HepG2 (cell line): ENCODE measurements at regions not wholly inside any gene's neighbourhood (a gene's known extent, or its start where the extent isn't known, plus 50 kb on each side); places are given as distances from the start of the nearest gene placed in this dataset.

ENCODE experiments used
- ATAC-seq: fragments of 200-7000 bp; cut with Tn5 transposase; 3 replicates; pipeline ENCODE4 v1.9.1; 2020; ENCODE audit warnings: mild to moderate bottlenecking, moderate library complexity
- BruUV-seq: library from RNA; stranded (reverse); fragments of 400-500 nt; replicated peaks from 2 replicates; lab custom pipeline; 2021; lab: Mats Ljungman, UMichigan
- CTCF ChIA-PET: fragments of 300-600 bp; formaldehyde crosslinking; extraction: SDS; loops from one replicate; lab custom pipeline; 2021; ENCODE audit warnings: low total read pairs, inconsistent platforms, low intra/inter-chr PET ratio; lab: Yijun Ruan, JAX
- POLR2A ChIA-PET: fragments of 350-600 bp; sonication (Branson Sonifier 250); formaldehyde crosslinking; loops from one replicate; lab custom pipeline; 2020; ENCODE audit warnings: antibody characterized with exemption, inconsistent platforms; lab: Yijun Ruan, JAX
- DNase-seq: peaks from one replicate; pipeline ENCODE4 v3.0.0-alpha.2; 2015; ENCODE audit warnings: low spot score
- FAIRE-seq: peaks from 3 replicates; lab custom pipeline; 2011; peaks lifted over from hg19 to GRCh38; lab: Jason Lieb, UNC
- H2AFZ ChIP-seq: one replicate; pipeline ENCODE4 v1.6.1; 2011; ENCODE audit warnings: low read length, inconsistent platforms
- H3K27ac ChIP-seq: fragments of 300-600 bp; 3 replicates; pipeline ENCODE4 v1.8.0; 2011; ENCODE audit warnings: mixed run types, mild to moderate bottlenecking, mixed read lengths, low read length, inconsistent platforms; ENCODE audit not compliant: insufficient read depth; ENCODE audit errors: extremely low read length
- H3K27me3 ChIP-seq, 2 experiments: fragments of 200-600 bp in 1 of 2; 2 replicates in 1 of 2; 3 replicates in 1 of 2; pipeline versions ENCODE4 v1.6.0 to v1.8.0; 2011; ENCODE audit warnings: low read length in 2 of 2, mild to moderate bottlenecking in 2 of 2, moderate library complexity in 2 of 2, inconsistent platforms in 1 of 2; ENCODE audit not compliant: insufficient read depth in 2 of 2, control insufficient read depth in 1 of 2
- H3K36me3 ChIP-seq, 2 experiments: fragments of 200-600 bp in 1 of 2; replicated peaks in 1 of 2; 2 replicates in 1 of 2; 3 replicates in 1 of 2; pipeline versions ENCODE4 v1.5.1 to v1.8.0; 2011; ENCODE audit warnings: low read length in 2 of 2, inconsistent platforms in 1 of 2; ENCODE audit not compliant: insufficient read depth in 2 of 2, control insufficient read depth in 1 of 2
- H3K4me1 ChIP-seq: 2 replicates; pipeline ENCODE4 v1.5.1; 2012; ENCODE audit warnings: low read length, inconsistent platforms; ENCODE audit not compliant: insufficient read depth
- H3K4me2 ChIP-seq: 2 replicates; pipeline ENCODE4 v1.6.0; 2011; ENCODE audit warnings: low read depth, low read length, inconsistent platforms
- H3K4me3 ChIP-seq, 3 experiments: fragments of 200-600 bp in 1 of 3; sonication (generic), shearing (Covaris generic) in 1 of 3; replicated peaks in 1 of 3; 2 replicates each; pipeline ENCODE4 v1.5.1; 2011 to 2016; ENCODE audit warnings: low read length in 3 of 3, inconsistent platforms in 2 of 3, low read depth in 2 of 3, mild to moderate bottlenecking in 2 of 3, control low read depth in 1 of 3, mixed read lengths in 1 of 3; ENCODE audit not compliant: insufficient read depth in 1 of 3
- H3K79me2 ChIP-seq: one replicate; pipeline ENCODE4 v1.6.1; 2011; ENCODE audit warnings: low read length, inconsistent platforms; ENCODE audit not compliant: insufficient read depth
- H3K9ac ChIP-seq: 2 replicates; pipeline ENCODE4 v1.6.0; 2011; ENCODE audit warnings: mild to moderate bottlenecking, low read depth, low read length, inconsistent platforms; ENCODE audit not compliant: insufficient read depth
- H3K9me3 ChIP-seq: 2 replicates; pipeline ENCODE4 v1.5.1; 2012; ENCODE audit warnings: mild to moderate bottlenecking, low read length
- H4K20me1 ChIP-seq: 2 replicates; pipeline ENCODE4 v1.6.0; 2011; ENCODE audit warnings: inconsistent platforms, mild to moderate bottlenecking, low read length, moderate library complexity; ENCODE audit not compliant: insufficient read depth
- ASH2L ChIP-seq: fragments of 300-600, 200-600 bp; sonication (generic); IDR thresholded peaks from 2 replicates; pipeline ENCODE4 v1.7.0; 2017; ENCODE audit warnings: low read depth, mild to moderate bottlenecking, moderate library complexity, mixed read lengths, low read length; ENCODE audit not compliant: insufficient read length
- BCL6 ChIP-seq: IDR thresholded peaks from 2 replicates; pipeline ENCODE4 v1.6.1; 2016; ENCODE audit warnings: missing genetic modification reagents, missing compliant biosample characterization
- DMTF1 ChIP-seq: sonication (generic); formaldehyde crosslinking; IDR thresholded peaks from 2 replicates; pipeline ENCODE4 v1.4.0; 2020; ENCODE audit warnings: mild to moderate bottlenecking, missing genetic modification reagents
- FOSL2 ChIP-seq: sonication (generic); formaldehyde crosslinking; IDR thresholded peaks from 2 replicates; pipeline ENCODE4 v1.4.0; 2020; ENCODE audit warnings: missing genetic modification reagents
- GLMP ChIP-seq: sonication (generic); formaldehyde crosslinking; IDR thresholded peaks from 2 replicates; pipeline ENCODE4 v1.9.0; 2021; ENCODE audit warnings: missing genetic modification reagents, mild to moderate bottlenecking, borderline replicate concordance
- MTF2 ChIP-seq: sonication (generic); formaldehyde crosslinking; IDR thresholded peaks from 2 replicates; pipeline ENCODE4 v1.5.0; 2020; ENCODE audit warnings: missing genetic modification reagents, borderline replicate concordance
- PAWR ChIP-seq: sonication (generic); formaldehyde crosslinking; IDR thresholded peaks from 2 replicates; pipeline ENCODE4 v1.4.0; 2020; ENCODE audit warnings: missing genetic modification reagents, mild to moderate bottlenecking, borderline replicate concordance
- SIX1 ChIP-seq: sonication (generic); formaldehyde crosslinking; IDR thresholded peaks from 2 replicates; pipeline ENCODE4 v1.4.0; 2020; ENCODE audit warnings: missing genetic modification reagents, borderline replicate concordance
- SOX13 ChIP-seq, 3 experiments: fragments of 450-650 bp in 1 of 3; sonication (generic) in 1 of 3; formaldehyde crosslinking in 1 of 3; IDR thresholded peaks in 2 of 3; conservative IDR thresholded peaks in 1 of 3; 2 replicates each; pipeline versions ENCODE4 v1.5.0 to v1.6.1; 2016 to 2020; ENCODE audit warnings: antibody characterized with exemption in 1 of 3, mild to moderate bottlenecking in 1 of 3, missing compliant biosample characterization in 1 of 3, missing genetic modification reagents in 1 of 3, moderate library complexity in 1 of 3
- YEATS4 ChIP-seq: sonication (generic); formaldehyde crosslinking; IDR thresholded peaks from 2 replicates; pipeline ENCODE4 v1.4.0; 2020; ENCODE audit warnings: missing genetic modification reagents, borderline replicate concordance
- ZMYM3 ChIP-seq: sonication (generic); formaldehyde crosslinking; IDR thresholded peaks from 2 replicates; pipeline ENCODE4 v1.5.1; 2020; ENCODE audit warnings: mild to moderate bottlenecking, missing genetic modification reagents
- ZNF281 ChIP-seq: sonication (generic); formaldehyde crosslinking; IDR thresholded peaks from 2 replicates; pipeline ENCODE4 v1.4.0; 2020; ENCODE audit warnings: missing genetic modification reagents, borderline replicate concordance
- ZNF292 ChIP-seq: sonication (generic); formaldehyde crosslinking; IDR thresholded peaks from 2 replicates; pipeline ENCODE4 v1.8.1; 2022; ENCODE audit warnings: mild to moderate bottlenecking, low read depth, missing genetic modification reagents, borderline replicate concordance
- ZNF790 ChIP-seq: sonication (generic); formaldehyde crosslinking; IDR thresholded peaks from 2 replicates; pipeline ENCODE4 v1.8.0; 2022; ENCODE audit warnings: missing genetic modification reagents, mild to moderate bottlenecking, borderline replicate concordance
- ZSCAN5A ChIP-seq: sonication (generic); formaldehyde crosslinking; IDR thresholded peaks from 2 replicates; pipeline ENCODE4 v1.8.0; 2022; ENCODE audit warnings: mild to moderate bottlenecking, missing genetic modification reagents, borderline replicate concordance
- WGBS: methylation state at CpG from one replicate; pipeline ENCODE4 v1.1.6; 2017; ENCODE audit warnings: low lambda C conversion rate; 5-methylcytosine and 5-hydroxymethylcytosine counted together
- in situ Hi-C: cut with HindIII; loops from 2 replicates; pipeline ENCODE4 v1.10.0; 2017; ENCODE audit warnings: low pct_unique_long_range_greater_than_20kb; ENCODE audit not compliant: extremely low pct_ligation_motif_present
- intact Hi-C: fragments of 100-400 bp; cut with micrococcal nuclease; formaldehyde crosslinking; loops from one replicate; pipeline ENCODE4 v1.10.0; 2022; ENCODE audit not compliant: unreplicated experiment

- Histone ChIP-seq H3K27ac (no peak overlapping the region), H3K79me2 (no peaks in the 10 kb centered on the region), H3K4me1 (no peaks in the 10 kb centered on the region), H3K9me3 (no peaks in the 10 kb centered on the region), H3K9ac (no peak overlapping the region), H3K4me2 (no peak overlapping the region), H3K36me3 (no peaks in the 10 kb centered on the region), H2AFZ (no peak overlapping the region), H4K20me1 (no peaks in the 10 kb centered on the region), H3K27me3 (no peaks in the 10 kb centered on the region; a peak in 1 of 5 replicates), H3K4me3 (no peak overlapping the region)
- POLR2A ChIA-PET: no interaction called here
- 28% methylated on average over 7 of the region's 7 CpGs for WGBS
- no peak for TF ChIP-seq BCL6
- no peak for TF ChIP-seq GLMP (CRISPR knock-in tag)
- TF ChIP-seq SOX13 (IDR thresholded peaks at IDR 0.05): no peak
- no peak for TF ChIP-seq SOX13 (CRISPR knock-in tag; conservative IDR thresholded peaks at IDR 0.05 in 1 of 2, IDR thresholded peaks at IDR 0.05 in 1 of 2)
- TF ChIP-seq ZMYM3 (CRISPR knock-in tag): no peak
- TF ChIP-seq SIX1 (CRISPR knock-in tag): no peak
- TF ChIP-seq MTF2: no peak
- TF ChIP-seq YEATS4 (CRISPR knock-in tag): no peak
- TF ChIP-seq ZNF281 (CRISPR knock-in tag): no peak
- TF ChIP-seq PAWR: no peak
- no peak for TF ChIP-seq DMTF1 (CRISPR knock-in tag)
- TF ChIP-seq ZSCAN5A (CRISPR knock-in tag): no peak
- no peak for TF ChIP-seq ZNF292
- TF ChIP-seq ASH2L: no peak
- no peak for TF ChIP-seq FOSL2 (CRISPR knock-in tag)
- no peak for TF ChIP-seq ZNF790 (CRISPR knock-in tag)
- CTCF ChIA-PET: no interaction called here
- intact Hi-C loops (no loop called here), in situ Hi-C loops (no loop called here)
- FAIRE-seq (no peak), DNase-seq (no peak), ATAC-seq (no peak)
- no TSS peak for BruUV-seq
Measured at GRCh38 chr9:19550009-19550408, 141.2 kb downstream of the ACER2 start.
